HFF-Myc (cell line): ENCODE measurements at regions not wholly inside any gene's neighbourhood (a gene's known extent, or its start where the extent isn't known, plus 50 kb on each side); places are given as distances from the start of the nearest gene placed in this dataset.

ENCODE experiments used
- DNase-seq: peaks from one replicate; pipeline ENCODE4 v3.0.0-alpha.2; 2011; ENCODE audit warnings: low read depth; ENCODE audit errors: extremely low read depth
- H3K4me3 ChIP-seq: replicated peaks from 2 replicates; pipeline ENCODE4 v1.5.1; 2011; ENCODE audit warnings: low read depth, mild to moderate bottlenecking, control low read depth, low read length
- CTCF ChIP-seq: IDR thresholded peaks from 2 replicates; pipeline ENCODE4 v1.5.1; 2012; ENCODE audit warnings: mild to moderate bottlenecking, low read depth, low read length, control low read depth; ENCODE audit errors: missing control alignments

GRCh38 chr6:2439082-2439481, 193.7 kb upstream of the GMDS start:
- no peak for DNase-seq
- H3K4me3 ChIP-seq: no peak overlapping the region
- TF ChIP-seq CTCF: no peak

GRCh38 chr6:2436410-2437154, 191.2 kb upstream of the GMDS start:
- TF ChIP-seq CTCF: no peak
- no peak overlapping the region for H3K4me3 ChIP-seq
- DNase-seq: no peak

GRCh38 chr6:2435323-2435722, 189.9 kb upstream of the GMDS start:
- no peak for TF ChIP-seq CTCF
- DNase-seq: no peak
- H3K4me3 ChIP-seq: no peak overlapping the region

- H3K4me3 ChIP-seq: no peak overlapping the region
- TF ChIP-seq CTCF: no peak
- DNase-seq: no peak
These were observed 189.5 kb upstream of the GMDS start for GRCh38 chr6:2434912-2435311.

- no peak for TF ChIP-seq CTCF
- DNase-seq: no peak
- H3K4me3 ChIP-seq: no peak overlapping the region
These were observed 188.7 kb upstream of the GMDS start for GRCh38 chr6:2434116-2434515.

- DNase-seq: no peak
- H3K4me3 ChIP-seq: no peak overlapping the region
- no peak for TF ChIP-seq CTCF
These were observed 188.3 kb upstream of the GMDS start for GRCh38 chr6:2433711-2434110.

GRCh38 chr6:2433266-2433665, 187.9 kb upstream of the GMDS start:
- DNase-seq: no peak
- no peak overlapping the region for H3K4me3 ChIP-seq
- TF ChIP-seq CTCF: no peak
